HCT116 (cell line): ENCODE measurements at regions not wholly inside any gene's neighbourhood (a gene's known extent, or its start where the extent isn't known, plus 50 kb on each side); places are given as distances from the start of the nearest gene placed in this dataset.

Source experiments
- CTCF ChIP-seq, 3 experiments: fragments of 200-600 bp in 1 of 3; sonication (generic) in 1 of 3; IDR thresholded peaks in 2 of 3; conservative IDR thresholded peaks in 1 of 3; 2 replicates each; pipeline ENCODE4 v1.5.1; 2012 to 2017; ENCODE audit warnings: low read depth in 2 of 3, low read length in 2 of 3, antibody characterized with exemption in 1 of 3, borderline replicate concordance in 1 of 3, control low read depth in 1 of 3, mild to moderate bottlenecking in 1 of 3, mixed read lengths in 1 of 3, mixed run types in 1 of 3, moderate library complexity in 1 of 3; ENCODE audit not compliant: insufficient read depth in 1 of 3
- EZH2 ChIP-seq: fragments of 200-600 bp; sonication (generic); IDR thresholded peaks from 2 replicates; pipeline ENCODE4 v1.6.1; 2017; ENCODE audit warnings: antibody characterized with exemption, mixed run types
- YY1 ChIP-seq: IDR thresholded peaks from 2 replicates; pipeline ENCODE4 v1.6.1; 2011; ENCODE audit warnings: low read length, low read depth, moderate library complexity, mild to moderate bottlenecking; ENCODE audit not compliant: insufficient replicate concordance; ENCODE audit errors: extremely low read depth

GRCh38 chr13:28583651-28584091, 75.3 kb upstream of the POMP start:
- TF ChIP-seq CTCF (IDR thresholded peaks at IDR 0.05 in 2 of 3, conservative IDR thresholded peaks at IDR 0.05 in 1 of 3; ENCODE audit: borderline replicate concordance in 1 of 3, insufficient read depth in 1 of 3, low read depth in 2 of 3, low read length in 2 of 3) (no peak), YY1 (no peak), EZH2 (no peak)
